ENCODE measurements at regions not wholly inside any gene's neighbourhood (a gene's known extent, or its start where the extent isn't known, plus 50 kb on each side); places are given as distances from the start of the nearest gene placed in this dataset.

- DNase-seq, result no peak
Observed at GRCh38 chr7:54960517-54960916, 58.3 kb upstream of the EGFR start.

- no peak for DNase-seq
Observed at GRCh38 chr7:54961391-54961790, 57.4 kb upstream of the EGFR start.

GRCh38 chr7:54963155-54963554 lies 55.7 kb upstream of the EGFR start:
- no peak for DNase-seq

DNA sequence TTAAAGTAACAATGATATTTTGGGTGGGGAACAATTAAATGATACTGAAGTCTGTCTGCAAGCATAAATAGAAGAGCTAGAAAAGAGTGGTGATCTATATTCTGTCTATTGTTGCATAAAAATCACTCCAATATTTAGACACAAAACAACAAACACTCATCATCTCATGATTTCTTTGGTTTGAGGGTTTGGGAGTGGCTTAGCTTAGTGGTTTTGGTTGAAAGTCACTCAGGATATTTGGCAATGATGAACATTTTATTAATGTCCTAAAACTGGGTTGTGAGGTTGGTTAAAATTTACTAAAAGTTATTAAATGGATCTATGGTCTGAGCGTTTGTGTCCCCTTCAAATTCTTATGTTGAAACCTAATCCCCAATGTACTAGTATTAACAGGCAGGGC lies 54.7 kb upstream of the EGFR start:
- DNase-seq, result no peak

DNA sequence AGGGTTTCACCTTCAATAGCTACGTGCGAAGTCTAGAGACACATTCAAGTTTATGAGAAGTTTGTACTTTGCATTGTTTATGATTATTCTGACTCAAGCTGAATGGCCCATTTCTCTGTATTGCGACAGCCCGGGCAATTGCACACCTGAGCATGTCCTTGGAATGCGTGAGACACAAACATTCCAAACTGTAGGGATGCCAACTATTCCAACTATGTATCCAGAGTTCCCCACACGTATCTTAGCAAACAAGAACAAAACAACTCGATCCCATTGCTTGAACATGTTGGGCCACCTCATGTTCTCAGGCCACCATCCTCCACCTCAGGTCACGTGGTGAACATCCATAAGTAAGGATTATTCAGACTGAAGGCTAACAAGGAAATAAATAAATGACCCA lies 51.4 kb upstream of the EGFR start:
- no peak for DNase-seq

GRCh38 chr7:54968018-54968417 lies 50.8 kb upstream of the EGFR start:
- DNase-seq, result no peak
